CD4-positive, alpha-beta memory T cell (primary cell): ENCODE measurements at regions not wholly inside any gene's neighbourhood (a gene's known extent, or its start where the extent isn't known, plus 50 kb on each side); places are given as distances from the start of the nearest gene placed in this dataset.

Experiments used
- CTCF ChIA-PET: fragments of 350-600 bp; sonication (Branson Sonifier 250); formaldehyde crosslinking; loops from one replicate; lab custom pipeline; 2021; ENCODE audit warnings: inconsistent platforms; ENCODE audit not compliant: partially characterized antibody; lab: Charles Lee
- POLR2A ChIA-PET: fragments of 350-600 bp; sonication (Branson Sonifier 250); formaldehyde crosslinking; loops from one replicate; lab custom pipeline; 2021; ENCODE audit not compliant: partially characterized antibody; lab: Charles Lee
- DNase-seq, 5 donors: peaks; one replicate each; pipeline versions ENCODE4 v3.0.0 to v3.0.0-alpha.2; 2020 to 2022; ENCODE audit warnings: mixed read lengths in 1 of 5
- H3K27ac ChIP-seq: one replicate; pipeline ENCODE4 v1.7.0; 2013; ENCODE audit warnings: low read depth, low read length
- H3K27me3 ChIP-seq: 2 replicates; pipeline ENCODE4 v1.7.0; 2013; ENCODE audit warnings: mild to moderate bottlenecking, low read length, moderate library complexity; ENCODE audit not compliant: insufficient read depth
- H3K36me3 ChIP-seq: 2 replicates; pipeline ENCODE4 v1.7.0; 2013; ENCODE audit warnings: mild to moderate bottlenecking, low read length, moderate library complexity; ENCODE audit not compliant: insufficient read depth
- H3K4me1 ChIP-seq: 2 replicates; pipeline ENCODE4 v1.7.0; 2013; ENCODE audit warnings: mild to moderate bottlenecking, low read length, moderate library complexity; ENCODE audit not compliant: insufficient read depth
- H3K4me3 ChIP-seq, 2 donors: one replicate each; pipeline ENCODE4 v1.7.0; 2013; ENCODE audit warnings: low read length in 2 of 2, mild to moderate bottlenecking in 1 of 2
- H3K9me3 ChIP-seq, 2 donors: one replicate each; pipeline ENCODE4 v1.7.0; 2013; ENCODE audit warnings: low read length in 2 of 2, control low read depth in 1 of 2; ENCODE audit not compliant: control insufficient read depth in 1 of 2
- H3K27ac Mint-ChIP-seq, 7 donors: one replicate each; pipeline ENCODE4 v1.8.0; 2020 to 2021; ENCODE audit warnings: mixed read lengths in 7 of 7, mild to moderate bottlenecking in 6 of 7, inconsistent platforms in 3 of 7, moderate library complexity in 3 of 7
- H3K27me3 Mint-ChIP-seq, 2 donors: one replicate each; pipeline ENCODE4 v1.8.0; 2020 to 2021; ENCODE audit warnings: mixed read lengths in 2 of 2
- H3K36me3 Mint-ChIP-seq, 2 donors: one replicate each; pipeline ENCODE4 v1.8.0; 2020 to 2021; ENCODE audit warnings: mixed read lengths in 2 of 2, inconsistent platforms in 1 of 2, mild to moderate bottlenecking in 1 of 2
- H3K4me1 Mint-ChIP-seq, 4 donors: one replicate each; pipeline ENCODE4 v1.8.0; 2020 to 2021; ENCODE audit warnings: mixed read lengths in 4 of 4, mild to moderate bottlenecking in 1 of 4
- H3K4me3 Mint-ChIP-seq, 8 donors: one replicate each; pipeline ENCODE4 v1.8.0; 2020 to 2021; ENCODE audit warnings: mixed read lengths in 8 of 8, mild to moderate bottlenecking in 7 of 8, moderate library complexity in 6 of 8, inconsistent platforms in 3 of 8
- H3K9me3 Mint-ChIP-seq, 8 donors: one replicate each; pipeline ENCODE4 v1.8.0; 2020 to 2021; ENCODE audit warnings: mixed read lengths in 8 of 8, mild to moderate bottlenecking in 5 of 8, inconsistent platforms in 3 of 8, moderate library complexity in 1 of 8
- intact Hi-C: fragments of 100-400 bp; cut with micrococcal nuclease; formaldehyde crosslinking; loops from one replicate; pipeline ENCODE4 v1.15.1; 2023

- POLR2A ChIA-PET, result no interaction called here
- H3K27ac Mint-ChIP-seq, result no peak overlapping the region
- Histone ChIP-seq H3K27me3 (no peaks in the 10 kb centered on the region), H3K4me1 (no peaks in the 10 kb centered on the region), H3K9me3 (no peaks in the 10 kb centered on the region), H3K36me3 (no peaks in the 10 kb centered on the region), H3K27ac (no peak overlapping the region), H3K4me3 (no peak overlapping the region)
- H3K36me3 Mint-ChIP-seq, result no peaks in the 10 kb centered on the region
- intact Hi-C loops, result no loop called here
- H3K9me3 Mint-ChIP-seq, result peaks cover 0 to 6% (median 2%) of the 10 kb centered on the region in 8 donors
- CTCF ChIA-PET, result no interaction called here
- no peaks in the 10 kb centered on the region for H3K4me1 Mint-ChIP-seq
- no peaks in the 10 kb centered on the region for H3K27me3 Mint-ChIP-seq
- DNase-seq, result no peak
- no peak overlapping the region for H3K4me3 Mint-ChIP-seq
Observed at GRCh38 chr3:95394286-95394685, 1331.4 kb downstream of the NSUN3 start.

GRCh38 chr3:95399585-95399984 is 1336.7 kb downstream of the NSUN3 start:
- ChIA-PET POLR2A (no interaction called here), CTCF (no interaction called here)
- Mint-ChIP-seq H3K27ac (no peak overlapping the region), H3K4me1 (no peaks in the 10 kb centered on the region), H3K36me3 (no peaks in the 10 kb centered on the region), H3K9me3 (peaks cover 0 to 5% (median 0%) of the 10 kb centered on the region in 8 donors), H3K27me3 (no peaks in the 10 kb centered on the region), H3K4me3 (no peak overlapping the region)
- intact Hi-C loops, result no loop called here
- H3K27ac ChIP-seq, result no peak overlapping the region
- no peaks in the 10 kb centered on the region for H3K9me3 ChIP-seq
- no peaks in the 10 kb centered on the region for H3K27me3 ChIP-seq
- H3K4me1 ChIP-seq, result no peaks in the 10 kb centered on the region
- no peaks in the 10 kb centered on the region for H3K36me3 ChIP-seq
- DNase-seq, result no peak
- no peak overlapping the region for H3K4me3 ChIP-seq

GRCh38 chr3:95401693-95402092 is 1338.8 kb downstream of the NSUN3 start:
- H3K27ac ChIP-seq, result no peak overlapping the region
- DNase-seq, result no peak
- no peak overlapping the region for H3K4me3 ChIP-seq
- H3K4me1 Mint-ChIP-seq, result no peaks in the 10 kb centered on the region
- peaks cover 0 to 5% (median 0%) of the 10 kb centered on the region in 8 donors for H3K9me3 Mint-ChIP-seq
- ChIA-PET POLR2A (no interaction called here), CTCF (no interaction called here)
- H3K36me3 Mint-ChIP-seq, result no peaks in the 10 kb centered on the region
- no peaks in the 10 kb centered on the region for H3K36me3 ChIP-seq
- H3K4me1 ChIP-seq, result no peaks in the 10 kb centered on the region
- no peaks in the 10 kb centered on the region for H3K9me3 ChIP-seq
- H3K27ac Mint-ChIP-seq, result no peak overlapping the region
- no peaks in the 10 kb centered on the region for H3K27me3 Mint-ChIP-seq
- no peak overlapping the region for H3K4me3 Mint-ChIP-seq
- intact Hi-C loops, result no loop called here
- H3K27me3 ChIP-seq, result no peaks in the 10 kb centered on the region

GRCh38 chr3:95407709-95408463 is 1345.0 kb downstream of the NSUN3 start:
- H3K27ac ChIP-seq, result no peak overlapping the region
- no peaks in the 10 kb centered on the region for H3K36me3 ChIP-seq
- POLR2A ChIA-PET, result no interaction called here
- H3K27me3 ChIP-seq, result no peaks in the 10 kb centered on the region
- Mint-ChIP-seq H3K4me1 (no peaks in the 10 kb centered on the region), H3K9me3 (peaks cover 0 to 15% (median 4%) of the 10 kb centered on the region in 8 donors), H3K36me3 (no peaks in the 10 kb centered on the region), H3K27me3 (no peaks in the 10 kb centered on the region), H3K27ac (no peak overlapping the region), H3K4me3 (no peak overlapping the region)
- H3K4me1 ChIP-seq, result no peaks in the 10 kb centered on the region
- no peak for DNase-seq
- intact Hi-C loops, result no loop called here
- no peak overlapping the region for H3K4me3 ChIP-seq
- CTCF ChIA-PET, result no interaction called here
- H3K9me3 ChIP-seq, result no peaks in the 10 kb centered on the region

- ChIA-PET POLR2A (no interaction called here), CTCF (no interaction called here)
- no peaks in the 10 kb centered on the region for H3K27me3 Mint-ChIP-seq
Observed at GRCh38 chr3:95408464-95408862, 1345.6 kb downstream of the NSUN3 start.

GRCh38 chr3:95418251-95418650 is 1355.4 kb downstream of the NSUN3 start:
- H3K27me3 Mint-ChIP-seq, result no peaks in the 10 kb centered on the region
- Histone ChIP-seq H3K36me3 (no peaks in the 10 kb centered on the region), H3K4me1 (no peaks in the 10 kb centered on the region), H3K4me3 (no peak overlapping the region), H3K27ac (no peak overlapping the region), H3K9me3 (no peaks in the 10 kb centered on the region), H3K27me3 (no peaks in the 10 kb centered on the region)
- H3K27ac Mint-ChIP-seq, result no peak overlapping the region
- no peaks in the 10 kb centered on the region for H3K4me1 Mint-ChIP-seq
- no peaks in the 10 kb centered on the region for H3K36me3 Mint-ChIP-seq
- no peak overlapping the region for H3K4me3 Mint-ChIP-seq
- DNase-seq, result no peak
- ChIA-PET CTCF (no interaction called here), POLR2A (no interaction called here)
- intact Hi-C loops, result no loop called here
- H3K9me3 Mint-ChIP-seq, result peaks cover 0 to 16% (median 3%) of the 10 kb centered on the region in 8 donors

More at GRCh38 chr3:95408464-95408862, 1345.6 kb downstream of the NSUN3 start:
- no peaks in the 10 kb centered on the region for H3K4me1 Mint-ChIP-seq
- intact Hi-C loops, result no loop called here
- H3K9me3 Mint-ChIP-seq, result peaks cover 0 to 16% (median 4%) of the 10 kb centered on the region in 8 donors
- no peaks in the 10 kb centered on the region for H3K9me3 ChIP-seq
- H3K4me1 ChIP-seq, result no peaks in the 10 kb centered on the region
- DNase-seq, result no peak
- no peak overlapping the region for H3K4me3 Mint-ChIP-seq
- H3K36me3 Mint-ChIP-seq, result no peaks in the 10 kb centered on the region
- no peaks in the 10 kb centered on the region for H3K36me3 ChIP-seq
- H3K4me3 ChIP-seq, result no peak overlapping the region
- no peak overlapping the region for H3K27ac Mint-ChIP-seq
- no peaks in the 10 kb centered on the region for H3K27me3 ChIP-seq
- no peak overlapping the region for H3K27ac ChIP-seq

GRCh38 chr3:95424279-95424678 is 1361.4 kb downstream of the NSUN3 start:
- Histone ChIP-seq H3K27me3 (no peaks in the 10 kb centered on the region), H3K27ac (no peak overlapping the region), H3K36me3 (no peaks in the 10 kb centered on the region), H3K9me3 (no peaks in the 10 kb centered on the region), H3K4me1 (no peaks in the 10 kb centered on the region), H3K4me3 (no peak overlapping the region)
- H3K9me3 Mint-ChIP-seq, result peaks cover 0 to 5% (median under 1%) of the 10 kb centered on the region in 8 donors
- no peaks in the 10 kb centered on the region for H3K36me3 Mint-ChIP-seq
- POLR2A ChIA-PET, result no interaction called here
- DNase-seq, result no peak
- intact Hi-C loops, result no loop called here
- no peak overlapping the region for H3K27ac Mint-ChIP-seq
- no peaks in the 10 kb centered on the region for H3K27me3 Mint-ChIP-seq
- H3K4me3 Mint-ChIP-seq, result no peak overlapping the region
- H3K4me1 Mint-ChIP-seq, result no peaks in the 10 kb centered on the region
- CTCF ChIA-PET, result no interaction called here
